ENCODE measurements at regions not wholly inside any gene's neighbourhood (a gene's known extent, or its start where the extent isn't known, plus 50 kb on each side); places are given as distances from the start of the nearest gene placed in this dataset.

- TF ChIP-seq CTCF (IDR thresholded peaks at IDR 0.05) (no peak), POLR2A (IDR thresholded peaks at IDR 0.05; ENCODE audit: low read depth) (no peak), EP300 (IDR thresholded peaks at IDR 0.05) (no peak)
These were observed 203.0 kb upstream of the PDZRN3 start for GRCh38 chr3:73827725-73828211.
